Thoracic aorta (tissue), 2 donors: ENCODE measurements at regions not wholly inside any gene's neighbourhood (a gene's known extent, or its start where the extent isn't known, plus 50 kb on each side); places are given as distances from the start of the nearest gene placed in this dataset.

ENCODE experiments used
- ATAC-seq: fragments of 150-250 bp; one replicate; pipeline ENCODE4 v1.8.0; 2017; ENCODE audit warnings: low read depth; ENCODE audit not compliant: insufficient number of reproducible peaks, low FRiP score
- DNase-seq: peaks from one replicate; pipeline ENCODE4 v3.0.0-alpha.2; 2020; ENCODE audit warnings: low spot score
- H3K27ac ChIP-seq, 2 donors: fragments of 200-600 bp; sonication (generic); 1 replicate in 1 of 2; 2 replicates in 1 of 2; pipeline ENCODE4 v1.5.1; 2016; ENCODE audit warnings: mild to moderate bottlenecking in 2 of 2, moderate library complexity in 2 of 2
- H3K27me3 ChIP-seq: fragments of 200-600 bp; sonication (generic); replicated peaks from 2 replicates; pipeline ENCODE4 v1.6.0; 2016; ENCODE audit warnings: mild to moderate bottlenecking; ENCODE audit not compliant: insufficient read depth
- H3K36me3 ChIP-seq: fragments of 200-600 bp; sonication (generic); one replicate; pipeline ENCODE4 v1.5.1; 2016
- H3K4me1 ChIP-seq, 2 donors: fragments of 200-600 bp; sonication (generic); 1 replicate in 1 of 2; 2 replicates in 1 of 2; pipeline versions ENCODE4 v1.5.1 to v1.6.0; 2016; ENCODE audit warnings: low read depth in 2 of 2, mild to moderate bottlenecking in 1 of 2; ENCODE audit not compliant: control insufficient read depth in 1 of 2
- H3K4me3 ChIP-seq: fragments of 200-600 bp; sonication (generic); 2 replicates; pipeline ENCODE4 v1.5.1; 2016; ENCODE audit warnings: mild to moderate bottlenecking
- H3K9me3 ChIP-seq: fragments of 200-600 bp; sonication (generic); 2 replicates; pipeline ENCODE4 v1.5.1; 2016
- CTCF ChIP-seq: fragments of 200-600 bp; sonication (generic); IDR thresholded peaks from one replicate; pipeline ENCODE4 v1.5.1; 2019; ENCODE audit warnings: antibody characterized with exemption

DNA sequence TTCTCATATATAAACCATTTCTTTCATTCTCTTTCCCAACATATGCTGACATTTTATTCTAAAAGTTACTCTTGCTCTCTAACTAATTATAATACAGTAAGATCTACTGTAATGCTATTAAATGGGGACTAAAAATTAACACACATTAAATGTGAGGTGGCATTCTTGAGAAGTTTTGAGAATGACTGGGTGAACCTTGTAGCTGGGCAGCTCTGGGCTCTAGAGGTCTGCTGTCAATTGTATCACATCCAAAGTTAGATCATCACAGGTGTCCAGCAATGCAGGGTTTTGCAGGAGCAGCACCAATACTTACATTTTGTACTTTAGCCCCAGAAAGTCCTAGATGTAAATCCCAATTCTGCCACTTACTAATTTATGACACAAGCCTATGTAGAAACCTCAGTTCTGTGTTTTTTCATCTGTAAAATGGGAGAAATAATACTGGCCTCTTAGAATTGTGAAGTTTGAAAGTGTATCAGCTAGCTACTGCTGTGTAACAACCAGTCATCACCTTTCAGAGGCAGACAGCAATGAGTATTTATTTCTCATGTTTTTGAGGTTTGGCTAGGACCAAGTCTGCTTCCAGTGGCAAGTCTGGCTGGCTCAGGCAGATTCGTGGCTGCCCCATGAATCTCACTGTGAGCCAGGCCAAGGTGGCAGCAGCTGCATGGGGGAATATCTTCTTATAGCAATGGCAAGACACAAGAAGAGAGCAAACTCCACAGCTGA, 79.6 kb upstream of the EMX2 start:
- H3K4me1 ChIP-seq, result peaks cover 5 to 23% of the 10 kb centered on the region in 2 donors
- no peak overlapping the region for H3K4me3 ChIP-seq
- H3K9me3 ChIP-seq, result no peaks in the 10 kb centered on the region
- H3K36me3 ChIP-seq, result no peaks in the 10 kb centered on the region
- peak overlapping the region in 1 of 2 donors; percentile 78 for H3K27ac ChIP-seq
- ATAC-seq (no peak), DNase-seq (no peak)
- no peaks in the 10 kb centered on the region for H3K27me3 ChIP-seq
- TF ChIP-seq CTCF, result no peak

GRCh38 chr10:117462424-117462792, 80.1 kb upstream of the EMX2 start:
- Histone ChIP-seq H3K27me3 (no peaks in the 10 kb centered on the region), H3K4me1 (peaks cover 5 to 23% of the 10 kb centered on the region in 2 donors), H3K9me3 (no peaks in the 10 kb centered on the region), H3K36me3 (no peaks in the 10 kb centered on the region), H3K4me3 (no peak overlapping the region), H3K27ac (peak overlapping the region; percentile 42 to 78)
- TF ChIP-seq CTCF, result no peak
- DNase-seq (no peak), ATAC-seq (no peak)

GRCh38 chr10:117461766-117462423, 80.7 kb upstream of the EMX2 start:
- H3K27me3 ChIP-seq, result no peaks in the 10 kb centered on the region
- DNase-seq, result peak; percentile 24
- H3K4me3 ChIP-seq, result no peak overlapping the region
- peaks cover 5 to 23% of the 10 kb centered on the region in 2 donors for H3K4me1 ChIP-seq
- ATAC-seq, result peak; percentile 77
- peak overlapping the region; percentile 55 to 78 for H3K27ac ChIP-seq
- H3K36me3 ChIP-seq, result no peaks in the 10 kb centered on the region
- TF ChIP-seq CTCF, result no peak
- no peaks in the 10 kb centered on the region for H3K9me3 ChIP-seq

GRCh38 chr10:117460846-117461765, 81.4 kb upstream of the EMX2 start:
- DNase-seq, result no peak
- no peak overlapping the region for H3K4me3 ChIP-seq
- H3K9me3 ChIP-seq, result no peaks in the 10 kb centered on the region
- no peak for ATAC-seq
- H3K36me3 ChIP-seq, result no peaks in the 10 kb centered on the region
- H3K4me1 ChIP-seq, result peaks cover 5 to 23% of the 10 kb centered on the region in 2 donors
- no peak for TF ChIP-seq CTCF
- no peaks in the 10 kb centered on the region for H3K27me3 ChIP-seq
- peak overlapping the region; percentile 55 to 78 for H3K27ac ChIP-seq

DNA sequence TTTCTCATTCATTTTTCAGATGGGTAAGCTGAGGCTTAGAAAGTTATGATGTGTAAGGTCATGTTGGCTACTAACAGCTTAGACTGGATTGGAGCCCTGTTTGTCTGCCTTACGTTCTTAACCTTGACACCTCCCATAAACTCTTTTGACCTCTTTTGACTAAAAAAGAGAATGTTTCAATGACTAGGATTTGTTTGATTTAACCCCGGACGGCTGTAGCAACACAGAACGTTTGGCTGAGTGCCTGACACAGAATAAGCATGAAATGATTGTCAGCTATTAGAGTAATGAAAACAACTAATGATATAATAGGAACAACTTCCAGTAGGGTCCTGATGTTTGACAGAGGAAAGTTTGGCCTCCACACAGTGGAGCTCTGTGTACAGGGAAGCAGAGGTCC, 83.3 kb upstream of the PDZD8 start:
- DNase-seq (no peak), ATAC-seq (no peak)
- TF ChIP-seq CTCF, result no peak
- Histone ChIP-seq H3K4me3 (no peak overlapping the region), H3K4me1 (peaks cover 5 to 23% of the 10 kb centered on the region in 2 donors), H3K9me3 (no peaks in the 10 kb centered on the region), H3K36me3 (no peaks in the 10 kb centered on the region), H3K27ac (no peak overlapping the region), H3K27me3 (no peaks in the 10 kb centered on the region)
